ENCODE measurements at regions not wholly inside any gene's neighbourhood (a gene's known extent, or its start where the extent isn't known, plus 50 kb on each side); places are given as distances from the start of the nearest gene placed in this dataset.

DNA sequence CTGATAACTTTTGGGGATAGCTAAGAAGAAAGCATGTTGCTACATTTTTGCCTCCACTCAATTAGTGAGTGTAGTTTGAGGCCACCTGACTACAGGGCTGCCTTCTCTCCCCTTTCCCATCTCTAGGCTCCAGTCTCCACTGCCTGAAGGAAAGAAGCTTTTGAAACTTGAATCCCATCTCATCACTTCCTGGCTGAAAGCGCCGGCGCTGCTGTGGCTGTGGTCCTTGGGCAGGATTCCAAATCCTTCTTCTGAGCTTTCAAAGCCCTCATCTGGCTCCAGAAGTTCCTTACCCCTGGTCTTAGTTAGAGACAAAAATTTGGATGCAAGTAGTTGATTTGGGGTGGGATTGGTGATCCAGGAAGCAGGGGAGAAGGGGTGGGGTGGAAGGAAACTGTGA, 119.4 kb downstream of the FOXL1 start:
- no peak overlapping the region for H3K4me3 ChIP-seq (ENCODE audit: low read depth in 1 of 3, low read length in 3 of 3)
- no peaks in the 10 kb centered on the region for H3K4me1 ChIP-seq (ENCODE audit: control insufficient read depth in 4 of 4, insufficient read depth in 4 of 4, low read length in 3 of 4)
- H3K27me3 ChIP-seq (ENCODE audit: control insufficient read depth in 4 of 4, insufficient read depth in 4 of 4, low read length in 3 of 4): peaks cover 0 to 8% (median 1%) of the 10 kb centered on the region in 4 donors
- H3K36me3 ChIP-seq (ENCODE audit: control insufficient read depth in 4 of 4, insufficient read depth in 3 of 4, low read depth in 1 of 4, low read length in 3 of 4): no peaks in the 10 kb centered on the region
- no peaks in the 10 kb centered on the region for H3K9me3 ChIP-seq (ENCODE audit: control insufficient read depth in 4 of 4, low read length in 3 of 4)
- TF ChIP-seq HNF4A (conservative IDR thresholded peaks at IDR 0.05) (no peak), ZBTB33 (IDR thresholded peaks at IDR 0.05) (no peak), HNF4G (IDR thresholded peaks at IDR 0.05) (no peak), YY1 (IDR thresholded peaks at IDR 0.05) (no peak), FOXA1 (IDR thresholded peaks at IDR 0.05) (no peak), MAX (IDR thresholded peaks at IDR 0.05) (no peak), NR2F2 (IDR thresholded peaks at IDR 0.05) (no peak), REST (IDR thresholded peaks at IDR 0.05) (no peak), CTCF (IDR thresholded peaks at IDR 0.05; ENCODE audit: low read depth, low read length, missing input control) (no peak), GABPA (IDR thresholded peaks at IDR 0.05 in 1 of 2, conservative IDR thresholded peaks at IDR 0.05 in 1 of 2) (no peak), SP1 (IDR thresholded peaks at IDR 0.05) (no peak), RXRA (IDR thresholded peaks at IDR 0.05) (no peak), JUND (IDR thresholded peaks at IDR 0.05) (no peak), FOXA2 (IDR thresholded peaks at IDR 0.05) (no peak)
- 42% methylated on average over 3 of the region's 3 CpGs for WGBS
- DNase-seq (ENCODE audit: low spot score): no peak
- H3K27ac ChIP-seq (ENCODE audit: low read depth in 1 of 2, low read length in 2 of 2): no peak overlapping the region
- no peak overlapping the region for H3K9ac ChIP-seq (ENCODE audit: low read depth in 1 of 2, low read length in 2 of 2)

GRCh38 chr16:86700046-86700945, 121.9 kb downstream of the FOXL1 start:
- Histone ChIP-seq H3K27me3 (ENCODE audit: control insufficient read depth in 4 of 4, insufficient read depth in 4 of 4, low read length in 3 of 4) (peaks cover 0 to 8% (median 0%) of the 10 kb centered on the region in 4 donors), H3K27ac (ENCODE audit: low read depth in 1 of 2, low read length in 2 of 2) (no peak overlapping the region), H3K4me3 (ENCODE audit: low read depth in 1 of 3, low read length in 3 of 3) (no peak overlapping the region), H3K9me3 (ENCODE audit: control insufficient read depth in 4 of 4, low read length in 3 of 4) (no peaks in the 10 kb centered on the region), H3K4me1 (ENCODE audit: control insufficient read depth in 4 of 4, insufficient read depth in 4 of 4, low read length in 3 of 4) (no peaks in the 10 kb centered on the region), H3K9ac (ENCODE audit: low read depth in 1 of 2, low read length in 2 of 2) (no peak overlapping the region), H3K36me3 (ENCODE audit: control insufficient read depth in 4 of 4, insufficient read depth in 3 of 4, low read depth in 1 of 4, low read length in 3 of 4) (no peaks in the 10 kb centered on the region)
- 75% methylated on average over 28 of the region's 28 CpGs for WGBS
- TF ChIP-seq ZBTB33 (IDR thresholded peaks at IDR 0.05) (no peak), TAF1 (conservative IDR thresholded peaks at IDR 0.05) (no peak), MAX (IDR thresholded peaks at IDR 0.05) (no peak), SP1 (IDR thresholded peaks at IDR 0.05) (no peak), YY1 (IDR thresholded peaks at IDR 0.05) (no peak), RAD21 (IDR thresholded peaks at IDR 0.05) (no peak), EGR1 (IDR thresholded peaks at IDR 0.05; ENCODE audit: low read depth in 2 of 2) (no peak), CTCF (IDR thresholded peaks at IDR 0.05; ENCODE audit: low read depth, low read length, missing input control) (no peak)
- no peak for DNase-seq (ENCODE audit: low spot score)

Data from liver (tissue), 8 donors.